ENCODE measurements at regions not wholly inside any gene's neighbourhood (a gene's known extent, or its start where the extent isn't known, plus 50 kb on each side); places are given as distances from the start of the nearest gene placed in this dataset.

- no peak for DNase-seq (ENCODE audit: low read depth in 1 of 2, low spot score in 1 of 2)
- no peaks in the 10 kb centered on the region for H3K4me1 ChIP-seq (ENCODE audit: low read depth)
- no peak overlapping the region for H3K4me3 ChIP-seq
- H3K27ac ChIP-seq, result no peak overlapping the region
- no peaks in the 10 kb centered on the region for H3K36me3 ChIP-seq
- H3K9me3 ChIP-seq (ENCODE audit: low read depth), result no peaks in the 10 kb centered on the region
- TF ChIP-seq, protein P1, sequence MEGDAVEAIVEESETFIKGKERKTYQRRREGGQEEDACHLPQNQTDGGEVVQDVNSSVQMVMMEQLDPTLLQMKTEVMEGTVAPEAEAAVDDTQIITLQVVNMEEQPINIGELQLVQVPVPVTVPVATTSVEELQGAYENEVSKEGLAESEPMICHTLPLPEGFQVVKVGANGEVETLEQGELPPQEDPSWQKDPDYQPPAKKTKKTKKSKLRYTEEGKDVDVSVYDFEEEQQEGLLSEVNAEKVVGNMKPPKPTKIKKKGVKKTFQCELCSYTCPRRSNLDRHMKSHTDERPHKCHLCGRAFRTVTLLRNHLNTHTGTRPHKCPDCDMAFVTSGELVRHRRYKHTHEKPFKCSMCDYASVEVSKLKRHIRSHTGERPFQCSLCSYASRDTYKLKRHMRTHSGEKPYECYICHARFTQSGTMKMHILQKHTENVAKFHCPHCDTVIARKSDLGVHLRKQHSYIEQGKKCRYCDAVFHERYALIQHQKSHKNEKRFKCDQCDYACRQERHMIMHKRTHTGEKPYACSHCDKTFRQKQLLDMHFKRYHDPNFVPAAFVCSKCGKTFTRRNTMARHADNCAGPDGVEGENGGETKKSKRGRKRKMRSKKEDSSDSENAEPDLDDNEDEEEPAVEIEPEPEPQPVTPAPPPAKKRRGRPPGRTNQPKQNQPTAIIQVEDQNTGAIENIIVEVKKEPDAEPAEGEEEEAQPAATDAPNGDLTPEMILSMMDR (IDR thresholded peaks at IDR 0.05; ENCODE audit: low read depth, low read length), result no peak
- H3K27me3 ChIP-seq, result no peaks in the 10 kb centered on the region
Observed at GRCh38 chr2:66813976-66814375, 379.1 kb downstream of the MEIS1 start.

DNA sequence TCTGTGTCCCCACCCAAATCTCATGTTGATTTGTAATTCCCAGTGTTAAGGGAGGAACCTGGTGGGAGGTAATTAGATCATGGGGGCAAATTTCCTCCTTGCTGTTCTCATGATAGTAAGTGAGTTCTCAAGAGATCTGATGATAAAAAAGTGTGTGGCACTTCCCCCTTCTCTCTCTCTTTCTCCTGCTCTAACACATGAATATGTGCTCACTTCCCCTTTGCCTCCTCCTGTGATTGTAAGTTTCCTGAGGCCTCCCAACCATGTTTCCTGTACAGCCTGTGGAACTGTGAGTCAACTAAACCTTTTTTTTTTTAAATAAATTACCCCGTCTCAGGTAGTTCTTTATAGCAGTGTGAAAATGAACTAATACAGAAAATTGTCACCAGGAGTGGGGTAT is 380.0 kb downstream of the MEIS1 start:
- no peaks in the 10 kb centered on the region for H3K36me3 ChIP-seq

GRCh38 chr2:66815886-66816285 is 381.0 kb downstream of the MEIS1 start:
- no peaks in the 10 kb centered on the region for H3K9me3 ChIP-seq (ENCODE audit: low read depth)
- H3K27ac ChIP-seq, result no peak overlapping the region
- no peak for DNase-seq (ENCODE audit: low read depth in 1 of 2, low spot score in 1 of 2)
- no peak overlapping the region for H3K4me3 ChIP-seq
- H3K36me3 ChIP-seq, result no peaks in the 10 kb centered on the region
- no peaks in the 10 kb centered on the region for H3K27me3 ChIP-seq
- TF ChIP-seq, protein P1 (IDR thresholded peaks at IDR 0.05; ENCODE audit: low read depth, low read length), result no peak
- no peaks in the 10 kb centered on the region for H3K4me1 ChIP-seq (ENCODE audit: low read depth)

More for the DNA sequence above, 380.0 kb downstream of the MEIS1 start:
- TF ChIP-seq, protein P1 (IDR thresholded peaks at IDR 0.05; ENCODE audit: low read depth, low read length), result no peak
- no peak overlapping the region for H3K27ac ChIP-seq
- no peak overlapping the region for H3K4me3 ChIP-seq
- H3K9me3 ChIP-seq (ENCODE audit: low read depth), result no peaks in the 10 kb centered on the region
- H3K27me3 ChIP-seq, result no peaks in the 10 kb centered on the region
- no peak for DNase-seq (ENCODE audit: low read depth in 1 of 2, low spot score in 1 of 2)
- no peaks in the 10 kb centered on the region for H3K4me1 ChIP-seq (ENCODE audit: low read depth)

- DNase-seq (ENCODE audit: low read depth in 1 of 2, low spot score in 1 of 2), result no peak
- Histone ChIP-seq H3K9me3 (ENCODE audit: low read depth) (no peaks in the 10 kb centered on the region), H3K27me3 (no peaks in the 10 kb centered on the region), H3K27ac (no peak overlapping the region), H3K4me1 (ENCODE audit: low read depth) (no peaks in the 10 kb centered on the region), H3K36me3 (no peaks in the 10 kb centered on the region), H3K4me3 (no peak overlapping the region)
- TF ChIP-seq, protein P1 (IDR thresholded peaks at IDR 0.05; ENCODE audit: low read depth, low read length), result no peak
Observed at GRCh38 chr2:66821168-66821567, 386.2 kb downstream of the MEIS1 start.

DNA sequence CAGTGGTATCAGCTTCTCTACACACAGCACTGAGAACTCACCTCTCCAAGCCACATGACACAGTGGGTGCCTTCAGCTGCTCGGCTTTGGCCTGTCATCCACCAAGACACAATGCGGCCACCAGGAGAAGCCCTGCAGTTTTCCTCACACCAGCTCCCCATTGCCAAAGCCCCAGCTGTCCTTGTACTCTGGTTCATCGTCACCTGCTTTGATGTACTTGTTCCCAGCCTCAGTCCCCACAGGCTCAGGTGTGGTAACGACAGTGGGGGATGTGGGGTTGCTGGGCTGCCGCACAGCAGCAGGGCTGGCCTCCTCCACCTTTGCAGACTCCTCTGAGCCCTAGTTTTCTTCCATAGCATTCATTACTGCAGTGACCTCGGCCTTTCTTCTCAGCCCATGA is 387.3 kb downstream of the MEIS1 start:
- H3K9me3 ChIP-seq (ENCODE audit: low read depth), result no peaks in the 10 kb centered on the region
- TF ChIP-seq, protein P1 (IDR thresholded peaks at IDR 0.05; ENCODE audit: low read depth, low read length), result no peak
- H3K36me3 ChIP-seq, result no peaks in the 10 kb centered on the region
- no peak overlapping the region for H3K4me3 ChIP-seq
- no peaks in the 10 kb centered on the region for H3K27me3 ChIP-seq
- DNase-seq (ENCODE audit: low read depth in 1 of 2, low spot score in 1 of 2), result no peak
- H3K27ac ChIP-seq, result no peak overlapping the region
- H3K4me1 ChIP-seq (ENCODE audit: low read depth), result peaks cover 4% of the 10 kb centered on the region

- Histone ChIP-seq H3K4me3 (no peak overlapping the region), H3K27me3 (no peaks in the 10 kb centered on the region), H3K9me3 (ENCODE audit: low read depth) (no peaks in the 10 kb centered on the region), H3K4me1 (ENCODE audit: low read depth) (peaks cover 17% of the 10 kb centered on the region), H3K36me3 (no peaks in the 10 kb centered on the region), H3K27ac (no peak overlapping the region)
- TF ChIP-seq, protein P1 (IDR thresholded peaks at IDR 0.05; ENCODE audit: low read depth, low read length), result no peak
- DNase-seq (ENCODE audit: low read depth in 1 of 2, low spot score in 1 of 2), result no peak
Observed at GRCh38 chr2:66824926-66825325, 390.0 kb downstream of the MEIS1 start.

Measured in cardiac muscle cell (in vitro differentiated cells and primary cell).